Spleen (tissue), 11 donors: ENCODE measurements at regions not wholly inside any gene's neighbourhood (a gene's known extent, or its start where the extent isn't known, plus 50 kb on each side); places are given as distances from the start of the nearest gene placed in this dataset.

Source experiments
- DNase-seq: peaks from one replicate; pipeline ENCODE4 v3.0.0-alpha.2; 2020
- H3K27ac ChIP-seq, 8 donors: fragments of 200-600 bp; sonication (generic) in 7 of 8; 1 replicate in 4 of 8; 2 replicates in 4 of 8; pipeline versions ENCODE4 v1.5.0 to v1.8.0; 2016 to 2021; ENCODE audit warnings: inconsistent platforms in 4 of 8, mild to moderate bottlenecking in 4 of 8, moderate library complexity in 1 of 8
- H3K27me3 ChIP-seq, 7 donors: fragments of 200-600 bp; sonication (generic) in 6 of 7; replicated peaks in 1 of 7; 1 replicate in 4 of 7; 2 replicates in 3 of 7; pipeline versions ENCODE4 v1.5.0 to v1.8.0; 2016 to 2021; ENCODE audit warnings: inconsistent platforms in 3 of 7, mild to moderate bottlenecking in 1 of 7
- H3K36me3 ChIP-seq, 6 donors: fragments of 200-600 bp; sonication (generic) in 5 of 6; 1 replicate in 4 of 6; 2 replicates in 2 of 6; pipeline versions ENCODE4 v1.5.0 to v1.8.0; 2016 to 2021; ENCODE audit warnings: inconsistent platforms in 2 of 6
- H3K4me1 ChIP-seq, 6 donors: fragments of 200-600 bp; sonication (generic) in 5 of 6; 1 replicate in 3 of 6; 2 replicates in 3 of 6; pipeline versions ENCODE4 v1.5.0 to v1.8.0; 2016 to 2021; ENCODE audit warnings: inconsistent platforms in 3 of 6
- H3K4me3 ChIP-seq, 8 donors: fragments of 200-600 bp; sonication (generic) in 7 of 8; 1 replicate in 4 of 8; 2 replicates in 4 of 8; pipeline versions ENCODE4 v1.5.0 to v1.8.0; 2016 to 2021; ENCODE audit warnings: inconsistent platforms in 4 of 8, mild to moderate bottlenecking in 4 of 8, moderate library complexity in 2 of 8
- H3K9me3 ChIP-seq, 8 donors: fragments of 200-600 bp; sonication (generic) in 7 of 8; 1 replicate in 4 of 8; 2 replicates in 4 of 8; pipeline versions ENCODE4 v1.5.0 to v1.8.0; 2016 to 2021; ENCODE audit warnings: inconsistent platforms in 4 of 8
- CTCF ChIP-seq, 11 experiments: fragments of 200-600 bp in 7 of 11; fragments of 450-650 bp in 4 of 11; sonication (generic) in 4 of 11; IDR thresholded peaks in 8 of 11; conservative IDR thresholded peaks in 3 of 11; 1 replicate in 7 of 11; 2 replicates in 4 of 11; pipeline versions ENCODE4 v1.4.0 to v1.8.0; 2016 to 2021; ENCODE audit warnings: antibody characterized with exemption in 11 of 11, inconsistent platforms in 4 of 11, mild to moderate bottlenecking in 1 of 11
- POLR2A ChIP-seq, 3 donors: fragments of 450-650 bp; IDR thresholded peaks; one replicate each; pipeline ENCODE4 v1.5.1; 2017; ENCODE audit warnings: antibody characterized with exemption in 3 of 3, mild to moderate bottlenecking in 1 of 3
- POLR2AphosphoS5 ChIP-seq, 3 donors: sonication (generic); formaldehyde crosslinking; IDR thresholded peaks; one replicate each; pipeline ENCODE4 v1.5.1; 2017; ENCODE audit warnings: antibody characterized with exemption in 3 of 3
- WGBS, 5 donors: extraction: QIAGEN DNeasy Blood & Tissue Kit in 3 of 5; methylation state at CpG; one replicate each; pipeline versions ENCODE4 v1.1.5 to v1.1.7; 2013 to 2018; 5-methylcytosine and 5-hydroxymethylcytosine counted together
- intact Hi-C: fragments of 100-400 bp; cut with DNase I; formaldehyde crosslinking; loops from one replicate; pipeline ENCODE4 v1.15.0; 2023; ENCODE audit warnings: low total_unique reads
- donor health status: healthy with polysubstance abuse.
- donor health status: DM: no; HTN: no; CAD: no; lungs with moderate emphysema.
- donor health status: DM: no; HTN: no; CAD: no.
- donor health status: Bipolar disorder and iron deficiency.
- donor health status: healthy.
- donor health status: DM: no; HTN: no; CAD: no.
- donor health status: DM: yes; HTN: yes; CAD: no.

GRCh38 chr3:76653640-76654251 is 386.2 kb upstream of the ROBO2 start:
- Histone ChIP-seq H3K36me3 (no peaks in the 10 kb centered on the region), H3K27ac (no peak overlapping the region), H3K27me3 (no peaks in the 10 kb centered on the region), H3K4me3 (no peak overlapping the region), H3K9me3 (no peaks in the 10 kb centered on the region), H3K4me1 (no peaks in the 10 kb centered on the region)
- TF ChIP-seq POLR2AphosphoS5 (IDR thresholded peaks at IDR 0.05), result no peak
- no peak for TF ChIP-seq POLR2A (IDR thresholded peaks at IDR 0.05)
- no peak for TF ChIP-seq CTCF (IDR thresholded peaks at IDR 0.05 in 8 of 11, conservative IDR thresholded peaks at IDR 0.05 in 3 of 11)
- intact Hi-C loops, result no loop called here
- 80 to 87% (median 83%) methylated on average over 6 of the region's 6 CpGs for WGBS, 5 donors
- no peak for DNase-seq

- Histone ChIP-seq H3K36me3 (no peaks in the 10 kb centered on the region), H3K27ac (no peak overlapping the region), H3K4me3 (no peak overlapping the region), H3K4me1 (no peaks in the 10 kb centered on the region), H3K9me3 (no peaks in the 10 kb centered on the region), H3K27me3 (no peaks in the 10 kb centered on the region)
- no peak for TF ChIP-seq CTCF (IDR thresholded peaks at IDR 0.05 in 8 of 11, conservative IDR thresholded peaks at IDR 0.05 in 3 of 11)
- TF ChIP-seq POLR2A (IDR thresholded peaks at IDR 0.05), result no peak
- TF ChIP-seq POLR2AphosphoS5 (IDR thresholded peaks at IDR 0.05), result no peak
- 67 to 85% (median 69%) methylated on average over 4 of the region's 4 CpGs for WGBS, 5 donors
- DNase-seq, result no peak
- intact Hi-C loops, result no loop called here
Measured at GRCh38 chr3:76656531-76657070, 383.3 kb upstream of the ROBO2 start.

- Histone ChIP-seq H3K36me3 (no peaks in the 10 kb centered on the region), H3K27me3 (no peaks in the 10 kb centered on the region), H3K9me3 (no peaks in the 10 kb centered on the region), H3K4me3 (no peak overlapping the region), H3K4me1 (no peaks in the 10 kb centered on the region), H3K27ac (no peak overlapping the region)
- 91 to 94% (median 94%) methylated on average over 5 of the region's 5 CpGs for WGBS, 5 donors
- intact Hi-C loops, result no loop called here
- no peak for DNase-seq
- TF ChIP-seq POLR2AphosphoS5 (IDR thresholded peaks at IDR 0.05), result no peak
- TF ChIP-seq CTCF (IDR thresholded peaks at IDR 0.05 in 8 of 11, conservative IDR thresholded peaks at IDR 0.05 in 3 of 11), result no peak
- no peak for TF ChIP-seq POLR2A (IDR thresholded peaks at IDR 0.05)
Measured at GRCh38 chr3:76657909-76658308, 382.0 kb upstream of the ROBO2 start.

- WGBS, 5 donors, result 65 to 74% (median 72%) methylated on average over 3 of the region's 3 CpGs
- DNase-seq, result no peak
- H3K4me3 ChIP-seq, result no peak overlapping the region
- TF ChIP-seq CTCF (IDR thresholded peaks at IDR 0.05 in 8 of 11, conservative IDR thresholded peaks at IDR 0.05 in 3 of 11), result no peak
- no peak for TF ChIP-seq POLR2A (IDR thresholded peaks at IDR 0.05)
- TF ChIP-seq POLR2AphosphoS5 (IDR thresholded peaks at IDR 0.05), result no peak
- no peaks in the 10 kb centered on the region for H3K9me3 ChIP-seq
- H3K27me3 ChIP-seq, result no peaks in the 10 kb centered on the region
- H3K36me3 ChIP-seq, result no peaks in the 10 kb centered on the region
- intact Hi-C loops, result no loop called here
- no peaks in the 10 kb centered on the region for H3K4me1 ChIP-seq
- no peak overlapping the region for H3K27ac ChIP-seq
Measured at GRCh38 chr3:76661527-76662250, 378.2 kb upstream of the ROBO2 start.
